GM18870 (cell line): ENCODE measurements at regions not wholly inside any gene's neighbourhood (a gene's known extent, or its start where the extent isn't known, plus 50 kb on each side); places are given as distances from the start of the nearest gene placed in this dataset.
"Not testable (repeated sequence)": the region's sequence is repeated elsewhere in the genome, so short reads cannot be mapped to it uniquely, and the experiment has no call there.

Experiments
- ATAC-seq: cut with Tn5 transposase; IDR thresholded peaks from one replicate; pipeline ENCODE4 v1.9.1; 2021; ENCODE audit warnings: moderate library complexity; ENCODE audit not compliant: unreplicated experiment

- ATAC-seq = no peak
Measured at GRCh38 chr4:156336511-156336910, 382.8 kb upstream of the CTSO start.

- no peak for ATAC-seq
Measured at GRCh38 chr4:156335721-156336120, 382.1 kb upstream of the CTSO start.

- ATAC-seq = no peak
Measured at GRCh38 chr4:156330436-156331031, 376.9 kb upstream of the CTSO start.

GRCh38 chr4:156329779-156330178 is 376.1 kb upstream of the CTSO start:
- no peak for ATAC-seq

- no peak for ATAC-seq
Measured at GRCh38 chr4:156328882-156329281, 375.2 kb upstream of the CTSO start.

GRCh38 chr4:156326246-156326645 is 372.6 kb upstream of the CTSO start:
- no peak for ATAC-seq

GRCh38 chr4:156322592-156322991 is 368.9 kb upstream of the CTSO start:
- no peak for ATAC-seq

GRCh38 chr4:156321203-156321602 is 367.5 kb upstream of the CTSO start:
- ATAC-seq = no peak

GRCh38 chr4:156313497-156313896 is 359.8 kb upstream of the CTSO start:
- no peak for ATAC-seq

GRCh38 chr4:156312261-156312847 is 358.7 kb upstream of the CTSO start:
- no peak for ATAC-seq

- no peak for ATAC-seq
Measured at GRCh38 chr4:156309031-156309430, 355.4 kb upstream of the CTSO start.

- no peak for ATAC-seq
Measured at GRCh38 chr4:156303708-156304107, 350.0 kb upstream of the CTSO start.

GRCh38 chr4:156298230-156298629 is 344.6 kb upstream of the CTSO start:
- no peak for ATAC-seq

GRCh38 chr4:156295676-156296195 is 342.1 kb upstream of the CTSO start:
- no peak for ATAC-seq

GRCh38 chr4:156294577-156294976 is 340.9 kb upstream of the CTSO start:
- ATAC-seq = no peak

- no peak for ATAC-seq
Measured at GRCh38 chr4:156293657-156294297, 340.1 kb upstream of the CTSO start.

GRCh38 chr4:156291317-156291716 is 337.7 kb upstream of the CTSO start:
- ATAC-seq = no peak

GRCh38 chr4:156290811-156291210 is 337.1 kb upstream of the CTSO start:
- ATAC-seq = no peak

GRCh38 chr4:156290026-156290425 is 336.4 kb upstream of the CTSO start:
- not testable (repeated sequence) for ATAC-seq

- ATAC-seq = no peak
Measured at GRCh38 chr4:156280686-156281085, 327.0 kb upstream of the CTSO start.

GRCh38 chr4:156265407-156265806 is 311.7 kb upstream of the CTSO start:
- no peak for ATAC-seq

GRCh38 chr4:156261230-156261629 is 307.6 kb upstream of the CTSO start:
- no peak for ATAC-seq
